Vagina (tissue), 2 donors: ENCODE measurements at regions not wholly inside any gene's neighbourhood (a gene's known extent, or its start where the extent isn't known, plus 50 kb on each side); places are given as distances from the start of the nearest gene placed in this dataset.

ENCODE experiments used
- POLR2AphosphoS5 ChIP-seq, 2 donors: sonication (generic); formaldehyde crosslinking; IDR thresholded peaks; one replicate each; pipeline ENCODE4 v1.9.0; 2017; ENCODE audit warnings: antibody characterized with exemption in 2 of 2, mild to moderate bottlenecking in 2 of 2, low read depth in 1 of 2; ENCODE audit not compliant: insufficient read depth in 1 of 2
- TF ChIP-seq, protein P1 (sequence below), 3 experiments: fragments of 450-650 bp in 2 of 3; fragments of 200-600 bp in 1 of 3; sonication (generic) in 1 of 3; IDR thresholded peaks; one replicate each; pipeline ENCODE4 v1.5.1; 2017 to 2019; ENCODE audit warnings: antibody characterized with exemption in 3 of 3, mild to moderate bottlenecking in 2 of 3, moderate library complexity in 2 of 3

DNA sequence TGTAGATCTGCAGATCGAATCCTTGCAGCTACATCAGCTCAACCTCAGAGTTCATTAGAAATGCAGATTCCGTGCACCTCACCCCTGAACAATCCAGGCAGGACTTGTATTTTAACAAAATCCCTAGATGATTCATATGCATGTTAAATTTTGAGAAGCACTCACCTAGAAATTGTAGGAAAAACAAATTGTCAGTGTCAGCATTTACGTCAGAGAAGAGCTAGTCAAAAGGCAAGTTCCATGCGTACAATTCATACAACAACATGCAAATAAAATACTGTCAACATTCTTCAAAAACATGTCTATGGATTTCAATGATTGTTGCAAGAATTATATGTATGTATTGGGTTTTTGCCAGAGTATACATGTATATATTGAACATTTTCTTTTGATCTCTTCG is 504.5 kb downstream of the NLGN4X start:
- TF ChIP-seq, protein P1, sequence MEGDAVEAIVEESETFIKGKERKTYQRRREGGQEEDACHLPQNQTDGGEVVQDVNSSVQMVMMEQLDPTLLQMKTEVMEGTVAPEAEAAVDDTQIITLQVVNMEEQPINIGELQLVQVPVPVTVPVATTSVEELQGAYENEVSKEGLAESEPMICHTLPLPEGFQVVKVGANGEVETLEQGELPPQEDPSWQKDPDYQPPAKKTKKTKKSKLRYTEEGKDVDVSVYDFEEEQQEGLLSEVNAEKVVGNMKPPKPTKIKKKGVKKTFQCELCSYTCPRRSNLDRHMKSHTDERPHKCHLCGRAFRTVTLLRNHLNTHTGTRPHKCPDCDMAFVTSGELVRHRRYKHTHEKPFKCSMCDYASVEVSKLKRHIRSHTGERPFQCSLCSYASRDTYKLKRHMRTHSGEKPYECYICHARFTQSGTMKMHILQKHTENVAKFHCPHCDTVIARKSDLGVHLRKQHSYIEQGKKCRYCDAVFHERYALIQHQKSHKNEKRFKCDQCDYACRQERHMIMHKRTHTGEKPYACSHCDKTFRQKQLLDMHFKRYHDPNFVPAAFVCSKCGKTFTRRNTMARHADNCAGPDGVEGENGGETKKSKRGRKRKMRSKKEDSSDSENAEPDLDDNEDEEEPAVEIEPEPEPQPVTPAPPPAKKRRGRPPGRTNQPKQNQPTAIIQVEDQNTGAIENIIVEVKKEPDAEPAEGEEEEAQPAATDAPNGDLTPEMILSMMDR (IDR thresholded peaks at IDR 0.05), result no peak
- no peak for TF ChIP-seq POLR2AphosphoS5 (IDR thresholded peaks at IDR 0.05; ENCODE audit: insufficient read depth in 1 of 2, low read depth in 1 of 2)
